ENCODE measurements at regions not wholly inside any gene's neighbourhood (a gene's known extent, or its start where the extent isn't known, plus 50 kb on each side); places are given as distances from the start of the nearest gene placed in this dataset.

GRCh38 chr4:143089847-143090246 is 94.9 kb upstream of the USP38 start:
- Histone ChIP-seq H3K9ac (ENCODE audit: low read length) (no peak overlapping the region), H3F3A (ENCODE audit: insufficient read depth, low read length) (no peaks in the 10 kb centered on the region), H3K4me3 (ENCODE audit: low read length) (no peak overlapping the region), H3K4me1 (ENCODE audit: low read length) (no peaks in the 10 kb centered on the region), H2AFZ (ENCODE audit: low read length) (no peak overlapping the region), H3K27ac (ENCODE audit: low read length) (no peak overlapping the region), H3K9me3 (replicated peaks; ENCODE audit: insufficient read depth, low read length) (no peaks in the 10 kb centered on the region), H3K9me2 (replicated peaks; ENCODE audit: insufficient read depth, low read length) (no peaks in the 10 kb centered on the region), H3K36me3 (replicated peaks; ENCODE audit: insufficient read depth, low read length) (no peaks in the 10 kb centered on the region), H3K27me3 (replicated peaks; ENCODE audit: insufficient read depth, low read length) (no peaks in the 10 kb centered on the region), H4K20me1 (ENCODE audit: insufficient read depth, low read length) (no peaks in the 10 kb centered on the region), H3K79me2 (ENCODE audit: low read length) (no peaks in the 10 kb centered on the region), H3K4me2 (ENCODE audit: low read depth, low read length) (no peak overlapping the region)
- TF ChIP-seq EZH2 (optimal IDR thresholded peaks at IDR 0.05; ENCODE audit: low read depth, low read length) (no peak), CTCF (IDR thresholded peaks at IDR 0.05; ENCODE audit: low read length) (no peak), EZH2phosphoT487 (IDR thresholded peaks at IDR 0.05; ENCODE audit: low read length) (no peak)
- DNase-seq, result no peak

DNA sequence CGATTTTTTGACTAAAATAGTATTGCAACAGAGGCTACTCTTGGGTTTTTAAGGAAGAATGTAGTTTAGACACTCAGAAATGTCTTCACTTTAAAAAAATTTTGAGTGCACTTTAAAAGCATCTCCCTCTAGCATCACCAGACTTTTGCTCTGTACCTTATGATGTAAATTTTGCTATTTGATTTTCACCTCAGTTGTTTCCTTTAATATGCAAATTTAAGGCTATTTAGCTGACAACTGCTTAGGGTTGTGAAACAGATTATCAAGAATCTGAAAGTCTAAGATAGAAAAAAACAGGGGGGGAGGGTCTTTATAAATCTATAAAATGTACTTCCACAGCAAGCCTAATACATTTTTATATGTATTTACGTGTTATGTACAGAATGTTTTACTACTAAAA is 92.9 kb upstream of the USP38 start:
- Histone ChIP-seq H3K9me3 (replicated peaks; ENCODE audit: insufficient read depth, low read length) (no peaks in the 10 kb centered on the region), H3K36me3 (replicated peaks; ENCODE audit: insufficient read depth, low read length) (no peaks in the 10 kb centered on the region), H4K20me1 (ENCODE audit: insufficient read depth, low read length) (no peaks in the 10 kb centered on the region), H3K4me2 (ENCODE audit: low read depth, low read length) (no peak overlapping the region), H2AFZ (ENCODE audit: low read length) (no peak overlapping the region), H3F3A (ENCODE audit: insufficient read depth, low read length) (no peaks in the 10 kb centered on the region), H3K79me2 (ENCODE audit: low read length) (no peaks in the 10 kb centered on the region), H3K27me3 (replicated peaks; ENCODE audit: insufficient read depth, low read length) (no peaks in the 10 kb centered on the region), H3K9me2 (replicated peaks; ENCODE audit: insufficient read depth, low read length) (no peaks in the 10 kb centered on the region), H3K9ac (ENCODE audit: low read length) (no peak overlapping the region), H3K4me3 (ENCODE audit: low read length) (no peak overlapping the region), H3K27ac (ENCODE audit: low read length) (no peak overlapping the region), H3K4me1 (ENCODE audit: low read length) (no peaks in the 10 kb centered on the region)
- no peak for DNase-seq
- no peak for TF ChIP-seq CTCF (IDR thresholded peaks at IDR 0.05; ENCODE audit: low read length)
- TF ChIP-seq EZH2phosphoT487 (IDR thresholded peaks at IDR 0.05; ENCODE audit: low read length), result no peak
- TF ChIP-seq EZH2 (optimal IDR thresholded peaks at IDR 0.05; ENCODE audit: low read depth, low read length), result no peak

DNA sequence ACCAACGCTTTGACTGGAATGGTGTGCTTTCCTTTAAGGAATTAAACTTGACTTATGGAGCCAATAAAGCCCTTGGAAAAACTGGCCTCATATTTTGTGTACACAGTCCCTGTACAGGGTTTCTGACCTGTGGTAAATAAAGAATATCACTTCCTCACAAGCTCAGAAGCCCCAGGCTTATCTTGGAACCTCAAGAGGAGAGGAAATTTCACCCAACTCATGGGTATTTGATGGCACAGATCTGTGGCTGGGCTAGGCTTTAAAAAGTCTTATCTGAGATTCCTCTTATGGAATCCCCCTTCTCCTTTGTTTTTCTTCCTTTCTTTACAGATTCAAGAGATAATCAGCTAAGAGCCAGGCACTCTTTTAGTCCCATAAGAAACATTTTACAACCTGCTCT is 89.3 kb upstream of the USP38 start:
- Histone ChIP-seq H3K79me2 (ENCODE audit: low read length) (no peaks in the 10 kb centered on the region), H3K9me2 (replicated peaks; ENCODE audit: insufficient read depth, low read length) (no peaks in the 10 kb centered on the region), H3K9ac (ENCODE audit: low read length) (no peak overlapping the region), H4K20me1 (ENCODE audit: insufficient read depth, low read length) (no peaks in the 10 kb centered on the region), H3K9me3 (replicated peaks; ENCODE audit: insufficient read depth, low read length) (no peaks in the 10 kb centered on the region), H3K4me1 (ENCODE audit: low read length) (no peaks in the 10 kb centered on the region), H2AFZ (ENCODE audit: low read length) (no peak overlapping the region), H3K27me3 (replicated peaks; ENCODE audit: insufficient read depth, low read length) (no peaks in the 10 kb centered on the region), H3F3A (ENCODE audit: insufficient read depth, low read length) (no peaks in the 10 kb centered on the region), H3K36me3 (replicated peaks; ENCODE audit: insufficient read depth, low read length) (no peaks in the 10 kb centered on the region), H3K27ac (ENCODE audit: low read length) (no peak overlapping the region), H3K4me3 (ENCODE audit: low read length) (no peak overlapping the region), H3K4me2 (ENCODE audit: low read depth, low read length) (no peak overlapping the region)
- TF ChIP-seq CTCF (IDR thresholded peaks at IDR 0.05; ENCODE audit: low read length), result no peak
- no peak for DNase-seq

GRCh38 chr4:143097751-143098150 is 87.0 kb upstream of the USP38 start:
- Histone ChIP-seq H3K4me1 (ENCODE audit: low read length) (no peaks in the 10 kb centered on the region), H3K9ac (ENCODE audit: low read length) (no peak overlapping the region), H3K27ac (ENCODE audit: low read length) (no peak overlapping the region), H2AFZ (ENCODE audit: low read length) (no peak overlapping the region), H3K4me2 (ENCODE audit: low read depth, low read length) (no peak overlapping the region), H3K79me2 (ENCODE audit: low read length) (no peaks in the 10 kb centered on the region), H3K36me3 (replicated peaks; ENCODE audit: insufficient read depth, low read length) (no peaks in the 10 kb centered on the region), H3K9me3 (replicated peaks; ENCODE audit: insufficient read depth, low read length) (no peaks in the 10 kb centered on the region), H3K9me2 (replicated peaks; ENCODE audit: insufficient read depth, low read length) (no peaks in the 10 kb centered on the region), H3K27me3 (replicated peaks; ENCODE audit: insufficient read depth, low read length) (no peaks in the 10 kb centered on the region), H4K20me1 (ENCODE audit: insufficient read depth, low read length) (no peaks in the 10 kb centered on the region), H3F3A (ENCODE audit: insufficient read depth, low read length) (no peaks in the 10 kb centered on the region), H3K4me3 (ENCODE audit: low read length) (no peak overlapping the region)
- DNase-seq, result no peak
- no peak for TF ChIP-seq CTCF (IDR thresholded peaks at IDR 0.05; ENCODE audit: low read length)
- no peak for TF ChIP-seq EZH2phosphoT487 (IDR thresholded peaks at IDR 0.05; ENCODE audit: low read length)
- no peak for TF ChIP-seq EZH2 (optimal IDR thresholded peaks at IDR 0.05; ENCODE audit: low read depth, low read length)

All from MM.1S (cell line).